ENCODE measurements at regions not wholly inside any gene's neighbourhood (a gene's known extent, or its start where the extent isn't known, plus 50 kb on each side); places are given as distances from the start of the nearest gene placed in this dataset.

DNA sequence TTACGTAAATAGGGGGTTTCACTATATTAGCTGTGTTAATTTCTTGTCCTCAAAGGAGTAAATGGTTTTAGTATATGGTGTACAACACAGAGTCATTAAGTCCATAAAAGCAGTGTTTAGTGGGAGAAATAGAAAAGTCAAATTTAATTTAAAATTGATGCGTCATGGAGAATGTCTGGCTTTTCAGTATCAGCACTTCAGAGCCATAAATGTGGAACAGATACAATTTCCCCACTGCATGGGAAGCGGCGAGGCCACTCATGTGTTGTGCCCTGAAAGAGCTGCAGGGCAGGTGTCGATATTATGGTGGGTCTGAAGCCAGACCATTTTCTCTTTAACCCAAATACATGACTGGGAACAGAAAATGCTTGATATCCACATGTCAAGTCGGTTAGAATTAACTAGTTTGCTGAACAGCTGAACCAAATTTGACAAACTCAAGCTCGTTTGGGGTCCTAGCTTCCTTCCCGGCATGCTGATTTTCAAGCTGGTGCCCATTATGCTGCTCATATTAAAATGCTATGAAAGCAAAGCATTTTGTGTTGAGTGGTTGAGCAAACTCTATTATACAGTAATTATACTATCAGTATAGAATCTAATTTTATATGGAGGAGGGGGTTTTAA, 364.6 kb upstream of the TBL1XR1 start:
- TF ChIP-seq, protein P1, sequence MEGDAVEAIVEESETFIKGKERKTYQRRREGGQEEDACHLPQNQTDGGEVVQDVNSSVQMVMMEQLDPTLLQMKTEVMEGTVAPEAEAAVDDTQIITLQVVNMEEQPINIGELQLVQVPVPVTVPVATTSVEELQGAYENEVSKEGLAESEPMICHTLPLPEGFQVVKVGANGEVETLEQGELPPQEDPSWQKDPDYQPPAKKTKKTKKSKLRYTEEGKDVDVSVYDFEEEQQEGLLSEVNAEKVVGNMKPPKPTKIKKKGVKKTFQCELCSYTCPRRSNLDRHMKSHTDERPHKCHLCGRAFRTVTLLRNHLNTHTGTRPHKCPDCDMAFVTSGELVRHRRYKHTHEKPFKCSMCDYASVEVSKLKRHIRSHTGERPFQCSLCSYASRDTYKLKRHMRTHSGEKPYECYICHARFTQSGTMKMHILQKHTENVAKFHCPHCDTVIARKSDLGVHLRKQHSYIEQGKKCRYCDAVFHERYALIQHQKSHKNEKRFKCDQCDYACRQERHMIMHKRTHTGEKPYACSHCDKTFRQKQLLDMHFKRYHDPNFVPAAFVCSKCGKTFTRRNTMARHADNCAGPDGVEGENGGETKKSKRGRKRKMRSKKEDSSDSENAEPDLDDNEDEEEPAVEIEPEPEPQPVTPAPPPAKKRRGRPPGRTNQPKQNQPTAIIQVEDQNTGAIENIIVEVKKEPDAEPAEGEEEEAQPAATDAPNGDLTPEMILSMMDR (IDR thresholded peaks at IDR 0.05), result no peak
- TF ChIP-seq POLR2A (IDR thresholded peaks at IDR 0.05) (no peak), POLR2AphosphoS5 (IDR thresholded peaks at IDR 0.05) (no peak), EP300 (IDR thresholded peaks at IDR 0.05) (no peak)
